H9 (cell line): ENCODE measurements at regions not wholly inside any gene's neighbourhood (a gene's known extent, or its start where the extent isn't known, plus 50 kb on each side); places are given as distances from the start of the nearest gene placed in this dataset.

Experiments
- DNase-seq: peaks from one replicate; pipeline ENCODE4 v3.0.0-alpha.2; 2017
- H2AFZ ChIP-seq: one replicate; pipeline ENCODE4 v1.6.1; 2013; ENCODE audit warnings: mild to moderate bottlenecking, low read length, control low read depth, moderate library complexity
- H2AK5ac ChIP-seq: 2 replicates; pipeline ENCODE4 v1.6.1; 2013; ENCODE audit warnings: low read length, control low read depth, mixed read lengths; ENCODE audit not compliant: insufficient read length
- H2BK120ac ChIP-seq: one replicate; pipeline ENCODE4 v1.6.1; 2013; ENCODE audit warnings: low read depth, mild to moderate bottlenecking, low read length, control low read depth, inconsistent platforms; ENCODE audit not compliant: poor library complexity, severe bottlenecking
- H2BK12ac ChIP-seq: 2 replicates; pipeline ENCODE4 v1.6.1; 2013; ENCODE audit warnings: low read length, control low read depth, mixed read lengths, low read depth; ENCODE audit not compliant: insufficient read length
- H2BK15ac ChIP-seq: 2 replicates; pipeline ENCODE4 v1.6.1; 2013; ENCODE audit warnings: low read depth, low read length, control low read depth
- H2BK20ac ChIP-seq: one replicate; pipeline ENCODE4 v1.6.1; 2013; ENCODE audit warnings: low read depth, mild to moderate bottlenecking, low read length, control low read depth, inconsistent platforms; ENCODE audit not compliant: poor library complexity, severe bottlenecking
- H2BK5ac ChIP-seq: 2 replicates; pipeline ENCODE4 v1.6.1; 2013; ENCODE audit warnings: low read length, control low read depth, mixed read lengths; ENCODE audit not compliant: insufficient read length
- H3K14ac ChIP-seq: 2 replicates; pipeline ENCODE4 v1.6.1; 2013; ENCODE audit warnings: low read length, control low read depth; ENCODE audit not compliant: insufficient read depth
- H3K18ac ChIP-seq: 2 replicates; pipeline ENCODE4 v1.6.1; 2013; ENCODE audit warnings: low read depth, mild to moderate bottlenecking, mixed read lengths, low read length, control low read depth; ENCODE audit not compliant: insufficient read length
- H3K23ac ChIP-seq: 2 replicates; pipeline ENCODE4 v1.6.1; 2013; ENCODE audit warnings: low read length, control low read depth, mixed read lengths, low read depth; ENCODE audit not compliant: insufficient read length
- H3K23me2 ChIP-seq: 2 replicates; pipeline ENCODE4 v1.6.1; 2013; ENCODE audit warnings: low read depth, mild to moderate bottlenecking, mixed read lengths, low read length, control low read depth; ENCODE audit not compliant: insufficient read length, poor library complexity, severe bottlenecking
- H3K27ac ChIP-seq: 2 replicates; pipeline ENCODE4 v1.5.1; 2013; ENCODE audit warnings: low read length, control low read depth, mixed read lengths, low read depth; ENCODE audit not compliant: insufficient read length
- H3K27me3 ChIP-seq: 2 replicates; pipeline ENCODE4 v1.6.1; 2013; ENCODE audit warnings: low read length, control low read depth, inconsistent platforms; ENCODE audit not compliant: insufficient read depth
- H3K4ac ChIP-seq: 2 replicates; pipeline ENCODE4 v1.6.1; 2013; ENCODE audit warnings: low read depth, mild to moderate bottlenecking, control low read depth, inconsistent platforms, low read length, moderate library complexity
- H3K4me1 ChIP-seq: 2 replicates; pipeline ENCODE4 v1.6.1; 2013; ENCODE audit warnings: low read length, control low read depth, inconsistent platforms; ENCODE audit not compliant: insufficient read depth
- H3K4me2 ChIP-seq: 2 replicates; pipeline ENCODE4 v1.6.1; 2013; ENCODE audit warnings: low read length, control low read depth, mixed read lengths; ENCODE audit not compliant: insufficient read length, insufficient read depth
- H3K56ac ChIP-seq: 2 replicates; pipeline ENCODE4 v1.6.1; 2013; ENCODE audit warnings: low read depth, mild to moderate bottlenecking, mixed read lengths, low read length, control low read depth; ENCODE audit not compliant: insufficient read length
- H3K79me1 ChIP-seq: 2 replicates; pipeline ENCODE4 v1.6.1; 2013; ENCODE audit warnings: low read depth, mild to moderate bottlenecking, moderate library complexity, low read length, control low read depth, inconsistent platforms; ENCODE audit not compliant: insufficient read depth, poor library complexity, severe bottlenecking
- H3K79me2 ChIP-seq: 2 replicates; pipeline ENCODE4 v1.6.1; 2013; ENCODE audit warnings: low read length, control low read depth, inconsistent platforms; ENCODE audit not compliant: insufficient read depth
- H3K9ac ChIP-seq: 2 replicates; pipeline ENCODE4 v1.6.1; 2013; ENCODE audit warnings: low read length, control low read depth, mixed read lengths; ENCODE audit not compliant: insufficient read length; ENCODE audit errors: extremely low read depth
- H3K9me3 ChIP-seq: one replicate; pipeline ENCODE4 v1.6.1; 2013; ENCODE audit warnings: low read depth, low read length, inconsistent platforms; ENCODE audit not compliant: control insufficient read depth
- H3T11ph ChIP-seq: one replicate; pipeline ENCODE4 v1.6.1; 2013; ENCODE audit warnings: mild to moderate bottlenecking, low read length, control low read depth, inconsistent platforms
- H4K20me1 ChIP-seq: one replicate; pipeline ENCODE4 v1.6.1; 2013; ENCODE audit not compliant: control insufficient read depth, insufficient read length, insufficient read depth
- H4K5ac ChIP-seq: 2 replicates; pipeline ENCODE4 v1.6.1; 2013; ENCODE audit warnings: low read depth, mild to moderate bottlenecking, mixed read lengths, low read length, control low read depth; ENCODE audit not compliant: insufficient read length
- H4K8ac ChIP-seq: replicated peaks from 2 replicates; pipeline ENCODE4 v1.6.1; 2013; ENCODE audit warnings: low read length, control low read depth, mixed read lengths, low read depth; ENCODE audit not compliant: insufficient read length
- H4K91ac ChIP-seq: 2 replicates; pipeline ENCODE4 v1.6.1; 2013; ENCODE audit warnings: low read depth, mild to moderate bottlenecking, moderate library complexity, mixed read lengths, low read length, control low read depth; ENCODE audit not compliant: insufficient read length
- H3K27ac Mint-ChIP-seq, 3 experiments: 2 replicates in 2 of 3; 3 replicates in 1 of 3; pipeline ENCODE4 v1.8.0; 2020 to 2021; ENCODE audit warnings: mixed read lengths in 3 of 3, mild to moderate bottlenecking in 1 of 3, moderate library complexity in 1 of 3
- H3K27me3 Mint-ChIP-seq: 2 replicates; pipeline ENCODE4 v1.8.0; 2021; ENCODE audit warnings: low read depth, mild to moderate bottlenecking, moderate library complexity, mixed read lengths
- H3K36me3 Mint-ChIP-seq, 3 experiments: 2 replicates in 2 of 3; 3 replicates in 1 of 3; pipeline ENCODE4 v1.8.0; 2020 to 2021; ENCODE audit warnings: low read depth in 3 of 3, mixed read lengths in 3 of 3; ENCODE audit not compliant: insufficient read depth in 1 of 3
- H3K4me1 Mint-ChIP-seq, 2 experiments: 2 replicates each; pipeline ENCODE4 v1.8.0; 2020; ENCODE audit warnings: mixed read lengths in 2 of 2
- H3K4me3 Mint-ChIP-seq, 2 experiments: 2 replicates in 1 of 2; 3 replicates in 1 of 2; pipeline ENCODE4 v1.8.0; 2020 to 2021; ENCODE audit warnings: mild to moderate bottlenecking in 2 of 2, mixed read lengths in 2 of 2, moderate library complexity in 1 of 2
- H3K9me3 Mint-ChIP-seq, 2 experiments: 2 replicates in 1 of 2; 3 replicates in 1 of 2; pipeline ENCODE4 v1.8.0; 2020; ENCODE audit warnings: mild to moderate bottlenecking in 2 of 2, mixed read lengths in 2 of 2, moderate library complexity in 1 of 2
- CTCF ChIP-seq: fragments of 200-600 bp; sonication (generic); conservative IDR thresholded peaks from 3 replicates; pipeline ENCODE4 v1.8.0; 2021; ENCODE audit warnings: antibody characterized with exemption, mild to moderate bottlenecking
- WGBS: extraction: QIAGEN DNeasy Blood & Tissue Kit; methylation state at CpG from one replicate; pipeline ENCODE4 v1.1.7; 2013; ENCODE audit warnings: missing lambda C conversion rate, low lambda C conversion rate, mixed read lengths; ENCODE audit not compliant: insufficient read length; ENCODE audit errors: extremely low coverage; 5-methylcytosine and 5-hydroxymethylcytosine counted together

GRCh38 chr9:11892401-11892800 is 800.8 kb upstream of the TYRP1 start:
- no peak overlapping the region for H3K18ac ChIP-seq
- H2AFZ ChIP-seq, result no peak overlapping the region
- H4K5ac ChIP-seq, result no peak overlapping the region
- no peak overlapping the region for H3K14ac ChIP-seq
- H4K91ac ChIP-seq, result no peak overlapping the region
- no peak overlapping the region for H3K4me3 Mint-ChIP-seq
- H3K79me2 ChIP-seq, result no peaks in the 10 kb centered on the region
- H3T11ph ChIP-seq, result no peak overlapping the region
- no peak overlapping the region for H3K4me2 ChIP-seq
- no peaks in the 10 kb centered on the region for H3K9me3 ChIP-seq
- H2BK5ac ChIP-seq, result no peak overlapping the region
- no peaks in the 10 kb centered on the region for H3K27me3 ChIP-seq
- no peak overlapping the region for H3K23ac ChIP-seq
- no peak overlapping the region for H2AK5ac ChIP-seq
- no peak for DNase-seq
- no peaks in the 10 kb centered on the region for H3K79me1 ChIP-seq
- no peak overlapping the region for H3K27ac ChIP-seq
- peaks cover 0 to 8% (median 4%) of the 10 kb centered on the region in 3 experiments; a peak in 5 of 7 replicates for H3K36me3 Mint-ChIP-seq
- H3K27ac Mint-ChIP-seq, result no peak overlapping the region; a peak in 1 of 7 replicates
- no peak overlapping the region for H3K9ac ChIP-seq
- H2BK120ac ChIP-seq, result no peak overlapping the region
- no peak overlapping the region for H4K8ac ChIP-seq
- no peak overlapping the region for H2BK20ac ChIP-seq
- no peaks in the 10 kb centered on the region; the same call in 1 of the 2 replicates for H3K4me1 ChIP-seq
- H3K23me2 ChIP-seq, result no peaks in the 10 kb centered on the region
- no peaks in the 10 kb centered on the region for H3K27me3 Mint-ChIP-seq
- H3K4me1 Mint-ChIP-seq, result peaks cover 3 to 13% of the 10 kb centered on the region in 2 experiments; a peak in 2 of 4 replicates
- no peak overlapping the region for H2BK12ac ChIP-seq
- H3K4ac ChIP-seq, result no peak overlapping the region
- no peak for TF ChIP-seq CTCF
- H3K9me3 Mint-ChIP-seq, result peaks cover 8 to 10% of the 10 kb centered on the region in 2 experiments; a peak in 4 of 5 replicates
- H4K20me1 ChIP-seq, result no peaks in the 10 kb centered on the region
- WGBS, result no CpG with 5 or more reads among the region's 1 CpG
- no peak overlapping the region for H2BK15ac ChIP-seq
- no peak overlapping the region for H3K56ac ChIP-seq
